Brain microvascular endothelial cell (primary cell): ENCODE measurements at regions not wholly inside any gene's neighbourhood (a gene's known extent, or its start where the extent isn't known, plus 50 kb on each side); places are given as distances from the start of the nearest gene placed in this dataset.
A peak's percentile ranks its signal among the peaks of the same experiment; 100 is the strongest.

ENCODE experiments used
- DNase-seq: peaks from one replicate; pipeline ENCODE4 v3.0.0-alpha.2; 2020
- H3K27ac ChIP-seq: fragments of 250-450 bp; sonication (Bioruptor Pico); 2 replicates; pipeline ENCODE4 v1.5.1; 2020; ENCODE audit warnings: mild to moderate bottlenecking, moderate library complexity
- H3K27me3 ChIP-seq: fragments of 250-450 bp; sonication (Bioruptor Pico); replicated peaks from 2 replicates; pipeline ENCODE4 v1.5.1; 2020; ENCODE audit warnings: mild to moderate bottlenecking
- H3K36me3 ChIP-seq: fragments of 250-450 bp; sonication (Bioruptor Pico); replicated peaks from 2 replicates; pipeline ENCODE4 v1.5.1; 2020; ENCODE audit warnings: mild to moderate bottlenecking
- H3K4me3 ChIP-seq: 2 replicates; pipeline ENCODE4 v1.5.1; 2011; ENCODE audit warnings: low read depth, mild to moderate bottlenecking, control low read depth, low read length, moderate library complexity
- CTCF ChIP-seq: IDR thresholded peaks from 2 replicates; pipeline ENCODE4 v1.5.1; 2011; ENCODE audit warnings: low read depth, mild to moderate bottlenecking, moderate library complexity, low read length, control low read depth, inconsistent platforms; ENCODE audit errors: missing control alignments
- in situ Hi-C: cut with HindIII; loops from 2 replicates; pipeline ENCODE4 v1.10.0; 2017; ENCODE audit warnings: low sequenced_read_pairs, low pct_ligation_motif_present

- TF ChIP-seq CTCF: no peak
- no peak for DNase-seq
- in situ Hi-C loops: no loop called here
- Histone ChIP-seq H3K4me3 (no peak overlapping the region), H3K27me3 (no peaks in the 10 kb centered on the region), H3K36me3 (no peaks in the 10 kb centered on the region), H3K27ac (no peak overlapping the region)
Observed at GRCh38 chr2:183530333-183530901, 406.2 kb downstream of the NUP35 start.

GRCh38 chr2:183532514-183532913, 408.3 kb downstream of the NUP35 start:
- TF ChIP-seq CTCF: no peak
- in situ Hi-C loops: no loop called here
- Histone ChIP-seq H3K27ac (no peak overlapping the region), H3K4me3 (no peak overlapping the region), H3K36me3 (no peaks in the 10 kb centered on the region), H3K27me3 (no peaks in the 10 kb centered on the region)
- peak; percentile 3 for DNase-seq

GRCh38 chr2:183533021-183533420, 408.8 kb downstream of the NUP35 start:
- in situ Hi-C loops: no loop called here
- DNase-seq: no peak
- Histone ChIP-seq H3K27me3 (no peaks in the 10 kb centered on the region), H3K36me3 (no peaks in the 10 kb centered on the region), H3K27ac (no peak overlapping the region), H3K4me3 (no peak overlapping the region)
- TF ChIP-seq CTCF: no peak

- in situ Hi-C loops: no loop called here
- Histone ChIP-seq H3K4me3 (no peak overlapping the region), H3K27me3 (no peaks in the 10 kb centered on the region), H3K27ac (no peak overlapping the region), H3K36me3 (no peaks in the 10 kb centered on the region)
- DNase-seq: no peak
- TF ChIP-seq CTCF: no peak
Observed at GRCh38 chr2:183536290-183536689, 412.0 kb downstream of the NUP35 start.

- no peak overlapping the region for H3K4me3 ChIP-seq
- no peaks in the 10 kb centered on the region for H3K27me3 ChIP-seq
- H3K36me3 ChIP-seq: no peaks in the 10 kb centered on the region
- no peak for DNase-seq
- H3K27ac ChIP-seq: no peak overlapping the region
- in situ Hi-C loops: no loop called here
- TF ChIP-seq CTCF: no peak
Observed at GRCh38 chr2:183536714-183537113, 412.5 kb downstream of the NUP35 start.

- no peak overlapping the region for H3K4me3 ChIP-seq
- no peak overlapping the region for H3K27ac ChIP-seq
- TF ChIP-seq CTCF: no peak
- no peaks in the 10 kb centered on the region for H3K27me3 ChIP-seq
- in situ Hi-C loops: no loop called here
- no peaks in the 10 kb centered on the region for H3K36me3 ChIP-seq
- DNase-seq: peak; percentile 53
Observed at GRCh38 chr2:183541766-183542165, 417.5 kb downstream of the NUP35 start.
